Spleen (tissue), 7 donors: ENCODE measurements at regions not wholly inside any gene's neighbourhood (a gene's known extent, or its start where the extent isn't known, plus 50 kb on each side); places are given as distances from the start of the nearest gene placed in this dataset.

Experiments used
- POLR2A ChIP-seq, 3 donors: fragments of 450-650 bp; IDR thresholded peaks; one replicate each; pipeline ENCODE4 v1.5.1; 2017; ENCODE audit warnings: antibody characterized with exemption in 3 of 3, mild to moderate bottlenecking in 1 of 3
- TF ChIP-seq, protein P1 (sequence below), 11 experiments: fragments of 200-600 bp in 7 of 11; fragments of 450-650 bp in 4 of 11; sonication (generic) in 4 of 11; IDR thresholded peaks in 8 of 11; conservative IDR thresholded peaks in 3 of 11; 1 replicate in 7 of 11; 2 replicates in 4 of 11; pipeline versions ENCODE4 v1.4.0 to v1.8.0; 2016 to 2021; ENCODE audit warnings: antibody characterized with exemption in 11 of 11, inconsistent platforms in 4 of 11, mild to moderate bottlenecking in 1 of 11
- donor health status: DM: no; HTN: no; CAD: no; lungs with moderate emphysema.
- donor health status: DM: no; HTN: no; CAD: no.
- donor health status: DM: no; HTN: no; CAD: no.

DNA sequence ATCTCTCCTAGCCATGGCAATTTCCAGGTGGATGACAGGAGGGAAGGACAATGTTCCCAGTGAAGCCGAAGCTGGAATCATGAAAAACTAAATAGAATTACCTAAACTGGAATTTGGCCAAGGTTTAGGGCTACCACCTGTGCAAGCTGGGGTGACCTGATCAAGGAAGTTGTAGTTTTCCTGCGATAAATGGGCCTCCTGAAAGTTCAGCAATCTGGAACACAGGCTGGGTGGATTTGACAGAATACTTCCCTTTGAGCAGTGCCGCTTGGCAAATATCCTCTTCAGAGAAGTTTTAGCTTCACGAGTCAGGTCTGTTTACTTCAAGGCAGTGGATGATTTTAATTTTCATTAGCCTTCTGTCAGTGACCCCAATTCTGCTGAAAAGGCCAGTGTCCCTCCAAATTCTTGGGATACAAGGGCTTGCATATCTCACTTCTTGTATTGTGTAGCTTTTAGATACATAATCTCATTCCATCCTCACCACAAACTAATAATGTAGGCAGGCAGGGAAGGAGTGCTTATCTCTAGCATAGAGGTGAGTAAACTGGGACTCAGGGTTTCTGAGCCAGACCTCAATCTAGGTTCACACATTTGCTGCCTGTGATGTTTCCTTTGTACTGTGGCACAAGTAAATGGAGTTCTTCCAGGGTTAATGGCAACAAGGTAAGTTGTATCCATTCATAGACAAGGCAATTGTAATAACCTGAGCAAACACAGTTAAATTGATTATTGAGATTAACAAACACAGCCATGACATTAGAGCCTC is 349.4 kb downstream of the NUF2 start:
- TF ChIP-seq, protein P1, sequence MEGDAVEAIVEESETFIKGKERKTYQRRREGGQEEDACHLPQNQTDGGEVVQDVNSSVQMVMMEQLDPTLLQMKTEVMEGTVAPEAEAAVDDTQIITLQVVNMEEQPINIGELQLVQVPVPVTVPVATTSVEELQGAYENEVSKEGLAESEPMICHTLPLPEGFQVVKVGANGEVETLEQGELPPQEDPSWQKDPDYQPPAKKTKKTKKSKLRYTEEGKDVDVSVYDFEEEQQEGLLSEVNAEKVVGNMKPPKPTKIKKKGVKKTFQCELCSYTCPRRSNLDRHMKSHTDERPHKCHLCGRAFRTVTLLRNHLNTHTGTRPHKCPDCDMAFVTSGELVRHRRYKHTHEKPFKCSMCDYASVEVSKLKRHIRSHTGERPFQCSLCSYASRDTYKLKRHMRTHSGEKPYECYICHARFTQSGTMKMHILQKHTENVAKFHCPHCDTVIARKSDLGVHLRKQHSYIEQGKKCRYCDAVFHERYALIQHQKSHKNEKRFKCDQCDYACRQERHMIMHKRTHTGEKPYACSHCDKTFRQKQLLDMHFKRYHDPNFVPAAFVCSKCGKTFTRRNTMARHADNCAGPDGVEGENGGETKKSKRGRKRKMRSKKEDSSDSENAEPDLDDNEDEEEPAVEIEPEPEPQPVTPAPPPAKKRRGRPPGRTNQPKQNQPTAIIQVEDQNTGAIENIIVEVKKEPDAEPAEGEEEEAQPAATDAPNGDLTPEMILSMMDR (IDR thresholded peaks at IDR 0.05 in 8 of 11, conservative IDR thresholded peaks at IDR 0.05 in 3 of 11), result no peak
- no peak for TF ChIP-seq POLR2A (IDR thresholded peaks at IDR 0.05)
